Activated CD4-positive, alpha-beta T cell treated with anti-CD3 and anti-CD28 coated beads, Interleukin-2, amount 10 ng/mL, durations not matched to agents 7 days and 5 days (primary cell): ENCODE measurements at regions not wholly inside any gene's neighbourhood (a gene's known extent, or its start where the extent isn't known, plus 50 kb on each side); places are given as distances from the start of the nearest gene placed in this dataset.

Experiments
- CTCF ChIA-PET: fragments of 350-600 bp; sonication (Branson Sonifier 250); formaldehyde crosslinking; loops from one replicate; lab custom pipeline; 2021; ENCODE audit warnings: antibody characterized with exemption; lab: Charles Lee
- POLR2A ChIA-PET: fragments of 350-600 bp; sonication (Branson Sonifier 250); formaldehyde crosslinking; loops from one replicate; lab custom pipeline; 2021; ENCODE audit warnings: antibody characterized with exemption; lab: Charles Lee
- DNase-seq: peaks from one replicate; pipeline ENCODE4 v3.0.0-alpha.2; 2020
- H3K27ac Mint-ChIP-seq: one replicate; pipeline ENCODE4 v1.8.0; 2021; ENCODE audit warnings: mild to moderate bottlenecking, moderate library complexity, mixed read lengths
- H3K27me3 Mint-ChIP-seq: one replicate; pipeline ENCODE4 v1.8.0; 2021; ENCODE audit warnings: mixed read lengths
- H3K36me3 Mint-ChIP-seq: one replicate; pipeline ENCODE4 v1.8.0; 2021; ENCODE audit warnings: low read depth, mixed read lengths
- H3K4me1 Mint-ChIP-seq: one replicate; pipeline ENCODE4 v1.8.0; 2021; ENCODE audit warnings: mixed read lengths
- H3K4me3 Mint-ChIP-seq: one replicate; pipeline ENCODE4 v1.8.0; 2021; ENCODE audit warnings: mild to moderate bottlenecking, moderate library complexity, mixed read lengths
- H3K9me3 Mint-ChIP-seq: one replicate; pipeline ENCODE4 v1.8.0; 2021; ENCODE audit warnings: mixed read lengths

GRCh38 chr9:2351324-2351723, 270.3 kb upstream of the VLDLR start:
- Mint-ChIP-seq H3K27ac (no peak overlapping the region), H3K27me3 (no peaks in the 10 kb centered on the region), H3K9me3 (no peaks in the 10 kb centered on the region), H3K4me1 (no peaks in the 10 kb centered on the region), H3K36me3 (no peaks in the 10 kb centered on the region), H3K4me3 (no peak overlapping the region)
- no peak for DNase-seq
- CTCF ChIA-PET = no interaction called here
- POLR2A ChIA-PET = no interaction called here

- DNase-seq = no peak
- POLR2A ChIA-PET = no interaction called here
Observed at GRCh38 chr9:2354216-2354615, 267.4 kb upstream of the VLDLR start.

GRCh38 chr9:2354856-2355696, 266.5 kb upstream of the VLDLR start:
- Mint-ChIP-seq H3K27ac (no peak overlapping the region), H3K36me3 (no peaks in the 10 kb centered on the region), H3K9me3 (no peaks in the 10 kb centered on the region), H3K4me1 (no peaks in the 10 kb centered on the region), H3K27me3 (no peaks in the 10 kb centered on the region), H3K4me3 (no peak overlapping the region)
- ChIA-PET POLR2A (no interaction called here), CTCF (no interaction called here)
- no peak for DNase-seq

More at GRCh38 chr9:2354216-2354615, 267.4 kb upstream of the VLDLR start:
- Mint-ChIP-seq H3K27me3 (no peaks in the 10 kb centered on the region), H3K4me3 (no peak overlapping the region), H3K27ac (no peak overlapping the region), H3K36me3 (no peaks in the 10 kb centered on the region), H3K4me1 (no peaks in the 10 kb centered on the region), H3K9me3 (no peaks in the 10 kb centered on the region)
- CTCF ChIA-PET = no interaction called here

- Mint-ChIP-seq H3K27me3 (no peaks in the 10 kb centered on the region), H3K4me1 (no peaks in the 10 kb centered on the region), H3K9me3 (no peaks in the 10 kb centered on the region), H3K4me3 (no peak overlapping the region), H3K36me3 (no peaks in the 10 kb centered on the region), H3K27ac (no peak overlapping the region)
- ChIA-PET POLR2A (no interaction called here), CTCF (no interaction called here)
- DNase-seq = no peak
Observed at GRCh38 chr9:2355697-2355983, 265.9 kb upstream of the VLDLR start.

GRCh38 chr9:2356041-2356790, 265.4 kb upstream of the VLDLR start:
- Mint-ChIP-seq H3K4me1 (no peaks in the 10 kb centered on the region), H3K4me3 (no peak overlapping the region), H3K9me3 (no peaks in the 10 kb centered on the region)

GRCh38 chr9:2359891-2360471, 261.6 kb upstream of the VLDLR start:
- Mint-ChIP-seq H3K9me3 (no peaks in the 10 kb centered on the region), H3K27me3 (no peaks in the 10 kb centered on the region), H3K36me3 (no peaks in the 10 kb centered on the region), H3K27ac (no peak overlapping the region), H3K4me1 (no peaks in the 10 kb centered on the region), H3K4me3 (no peak overlapping the region)
- POLR2A ChIA-PET = no interaction called here
- CTCF ChIA-PET = no interaction called here
- no peak for DNase-seq

More at GRCh38 chr9:2356041-2356790, 265.4 kb upstream of the VLDLR start:
- H3K27ac Mint-ChIP-seq = no peak overlapping the region
- ChIA-PET CTCF (no interaction called here), POLR2A (no interaction called here)
- H3K36me3 Mint-ChIP-seq = no peaks in the 10 kb centered on the region
- no peak for DNase-seq
- no peaks in the 10 kb centered on the region for H3K27me3 Mint-ChIP-seq

- Mint-ChIP-seq H3K4me3 (no peak overlapping the region), H3K27me3 (peaks cover 4% of the 10 kb centered on the region), H3K4me1 (no peaks in the 10 kb centered on the region), H3K36me3 (no peaks in the 10 kb centered on the region), H3K27ac (no peak overlapping the region), H3K9me3 (no peaks in the 10 kb centered on the region)
- DNase-seq = no peak
- CTCF ChIA-PET = no interaction called here
- POLR2A ChIA-PET = no interaction called here
Observed at GRCh38 chr9:2362150-2362549, 259.4 kb upstream of the VLDLR start.

GRCh38 chr9:2363138-2363745, 258.3 kb upstream of the VLDLR start:
- H3K9me3 Mint-ChIP-seq = no peaks in the 10 kb centered on the region
- ChIA-PET CTCF (no interaction called here), POLR2A (no interaction called here)
- peaks cover 4% of the 10 kb centered on the region for H3K27me3 Mint-ChIP-seq
- DNase-seq = no peak
- no peaks in the 10 kb centered on the region for H3K36me3 Mint-ChIP-seq
- H3K27ac Mint-ChIP-seq = no peak overlapping the region
- H3K4me3 Mint-ChIP-seq = no peak overlapping the region
- H3K4me1 Mint-ChIP-seq = no peaks in the 10 kb centered on the region

GRCh38 chr9:2363781-2364180, 257.8 kb upstream of the VLDLR start:
- CTCF ChIA-PET = no interaction called here
- Mint-ChIP-seq H3K36me3 (no peaks in the 10 kb centered on the region), H3K4me3 (no peak overlapping the region), H3K27me3 (peaks cover 4% of the 10 kb centered on the region), H3K9me3 (no peaks in the 10 kb centered on the region), H3K4me1 (no peaks in the 10 kb centered on the region), H3K27ac (no peak overlapping the region)
- POLR2A ChIA-PET = no interaction called here
- no peak for DNase-seq

GRCh38 chr9:2367970-2368369, 253.6 kb upstream of the VLDLR start:
- H3K4me3 Mint-ChIP-seq = no peak overlapping the region
- CTCF ChIA-PET = no interaction called here
- H3K4me1 Mint-ChIP-seq = no peaks in the 10 kb centered on the region
- peaks cover 6% of the 10 kb centered on the region for H3K27me3 Mint-ChIP-seq
- no peaks in the 10 kb centered on the region for H3K9me3 Mint-ChIP-seq
- no peak overlapping the region for H3K27ac Mint-ChIP-seq
- no peaks in the 10 kb centered on the region for H3K36me3 Mint-ChIP-seq
- POLR2A ChIA-PET = no interaction called here
- no peak for DNase-seq

- H3K27me3 Mint-ChIP-seq = peaks cover 6% of the 10 kb centered on the region
- no peak overlapping the region for H3K27ac Mint-ChIP-seq
- no peak overlapping the region for H3K4me3 Mint-ChIP-seq
- no peaks in the 10 kb centered on the region for H3K36me3 Mint-ChIP-seq
- no peaks in the 10 kb centered on the region for H3K4me1 Mint-ChIP-seq
- peaks cover 2% of the 10 kb centered on the region for H3K9me3 Mint-ChIP-seq
- no peak for DNase-seq
- ChIA-PET POLR2A (no interaction called here), CTCF (no interaction called here)
Observed at GRCh38 chr9:2373648-2374047, 247.9 kb upstream of the VLDLR start.

GRCh38 chr9:2375114-2375513, 246.5 kb upstream of the VLDLR start:
- no peaks in the 10 kb centered on the region for H3K4me1 Mint-ChIP-seq
- peaks cover 2% of the 10 kb centered on the region for H3K9me3 Mint-ChIP-seq
- POLR2A ChIA-PET = no interaction called here
- CTCF ChIA-PET = no interaction called here
- no peak overlapping the region for H3K4me3 Mint-ChIP-seq
- H3K27me3 Mint-ChIP-seq = peaks cover 6% of the 10 kb centered on the region
- no peak overlapping the region for H3K27ac Mint-ChIP-seq
- no peak for DNase-seq
- H3K36me3 Mint-ChIP-seq = no peaks in the 10 kb centered on the region

- H3K4me1 Mint-ChIP-seq = no peaks in the 10 kb centered on the region
- H3K27me3 Mint-ChIP-seq = peaks cover 6% of the 10 kb centered on the region
- CTCF ChIA-PET = no interaction called here
- H3K9me3 Mint-ChIP-seq = peaks cover 2% of the 10 kb centered on the region
- H3K36me3 Mint-ChIP-seq = no peaks in the 10 kb centered on the region
- no peak overlapping the region for H3K27ac Mint-ChIP-seq
- no peak overlapping the region for H3K4me3 Mint-ChIP-seq
- no peak for DNase-seq
- POLR2A ChIA-PET = no interaction called here
Observed at GRCh38 chr9:2377117-2377516, 244.5 kb upstream of the VLDLR start.
